K562 (cell line): ENCODE measurements at regions not wholly inside any gene's neighbourhood (a gene's known extent, or its start where the extent isn't known, plus 50 kb on each side); places are given as distances from the start of the nearest gene placed in this dataset.
"Not testable (repeated sequence)": the region's sequence is repeated elsewhere in the genome, so short reads cannot be mapped to it uniquely, and the experiment has no call there.

Experiments
- ATAC-seq: fragments of 200-7000 bp; cut with Tn5 transposase; 3 replicates; pipeline ENCODE4 v1.9.1; 2020; ENCODE audit warnings: moderate library complexity
- BruUV-seq: library from RNA; stranded (reverse); fragments of 400-500 nt; replicated peaks from 2 replicates; lab custom pipeline; 2021; lab: Mats Ljungman, UMichigan
- CTCF ChIA-PET: fragments of 300-600 bp; formaldehyde crosslinking; extraction: SDS; loops from one replicate; lab custom pipeline; 2021; ENCODE audit warnings: low intra/inter-chr PET ratio; lab: Yijun Ruan, JAX
- POLR2A ChIA-PET: fragments of 300-600, 350-650 bp; sonication (Branson Sonifier 250); formaldehyde crosslinking; extraction: SDS; loops from one replicate; lab custom pipeline; 2021; ENCODE audit warnings: antibody characterized with exemption, inconsistent platforms; lab: Yijun Ruan, JAX
- DNase-seq, 4 experiments: peaks; one replicate each; pipeline versions ENCODE4 v3.0.0 to v3.0.0-alpha.2; 2011 to 2018; ENCODE audit warnings: low spot score in 3 of 4, mixed read lengths in 3 of 4; ENCODE audit errors: extremely low read depth in 1 of 4
- FAIRE-seq: peaks from 2 replicates; lab custom pipeline; 2011; peaks lifted over from hg19 to GRCh38; lab: Jason Lieb, UNC
- H2AFZ ChIP-seq: 2 replicates; pipeline ENCODE4 v1.6.0; 2011; ENCODE audit warnings: low read depth, low read length, control low read depth, inconsistent platforms
- H3K27ac ChIP-seq: fragments of 200-600 bp; 3 replicates; pipeline ENCODE4 v1.8.0; 2011; ENCODE audit warnings: low read depth, mild to moderate bottlenecking, control low read depth, inconsistent platforms, low read length, moderate library complexity, mixed read lengths; ENCODE audit errors: extremely low read depth
- H3K27me3 ChIP-seq, 2 experiments: fragments of 300-600 bp in 1 of 2; 2 replicates in 1 of 2; 3 replicates in 1 of 2; pipeline versions ENCODE4 v1.6.0 to v1.8.0; 2011; ENCODE audit warnings: inconsistent platforms in 2 of 2, low read length in 2 of 2, mild to moderate bottlenecking in 1 of 2, mixed read lengths in 1 of 2, moderate library complexity in 1 of 2; ENCODE audit not compliant: control insufficient read depth in 2 of 2, insufficient read depth in 2 of 2
- H3K36me3 ChIP-seq: fragments of 300-600 bp; 3 replicates; pipeline ENCODE4 v1.8.0; 2011; ENCODE audit warnings: mild to moderate bottlenecking, low read length, inconsistent platforms; ENCODE audit not compliant: control insufficient read depth, insufficient read depth
- H3K4me1 ChIP-seq, 2 experiments: fragments of 200-600 bp in 1 of 2; replicated peaks in 1 of 2; 2 replicates in 1 of 2; 3 replicates in 1 of 2; pipeline versions ENCODE4 v1.5.1 to v1.8.0; 2011; ENCODE audit warnings: inconsistent platforms in 2 of 2, low read length in 2 of 2, mild to moderate bottlenecking in 1 of 2, mixed read lengths in 1 of 2, moderate library complexity in 1 of 2; ENCODE audit not compliant: control insufficient read depth in 2 of 2, insufficient read depth in 2 of 2
- H3K4me2 ChIP-seq: 2 replicates; pipeline ENCODE4 v1.6.1; 2011; ENCODE audit warnings: low read length, control low read depth, inconsistent platforms, mixed read lengths; ENCODE audit not compliant: insufficient read depth
- H3K4me3 ChIP-seq: fragments of 200-600 bp; sonication (generic), shearing (Covaris generic); 2 replicates; pipeline ENCODE4 v1.5.1; 2016; ENCODE audit warnings: control low read depth, inconsistent platforms
- H3K79me2 ChIP-seq: fragments of 200-600 bp; 3 replicates; pipeline ENCODE4 v1.8.0; 2011; ENCODE audit warnings: low read length, inconsistent platforms; ENCODE audit not compliant: control insufficient read depth, insufficient read depth
- H3K9ac ChIP-seq, 2 experiments: 2 replicates each; pipeline versions ENCODE4 v1.6.0 to v1.6.1; 2011; ENCODE audit warnings: low read depth in 2 of 2, low read length in 2 of 2, control low read depth in 1 of 2, inconsistent platforms in 1 of 2, mild to moderate bottlenecking in 1 of 2, mixed read lengths in 1 of 2; ENCODE audit not compliant: insufficient read depth in 1 of 2
- H3K9me1 ChIP-seq: one replicate; pipeline ENCODE4 v1.6.0; 2011; ENCODE audit warnings: inconsistent platforms, mild to moderate bottlenecking, low read length, moderate library complexity; ENCODE audit not compliant: control insufficient read depth, insufficient read depth
- H3K9me3 ChIP-seq: replicated peaks from 2 replicates; pipeline ENCODE4 v1.5.1; 2011; ENCODE audit warnings: low read depth, low read length, inconsistent platforms; ENCODE audit not compliant: control insufficient read depth, insufficient read depth
- H4K20me1 ChIP-seq: replicated peaks from 2 replicates; pipeline ENCODE4 v1.6.1; 2011; ENCODE audit warnings: low read length, inconsistent platforms, mixed read lengths; ENCODE audit not compliant: control insufficient read depth, insufficient read depth
- ASH1L ChIP-seq: fragments of 450-650 bp; IDR thresholded peaks from 2 replicates; pipeline ENCODE4 v1.6.1; 2018; ENCODE audit warnings: borderline replicate concordance, mild to moderate bottlenecking, low read depth; ENCODE audit not compliant: partially characterized antibody
- SRSF7 ChIP-seq: fragments of 200-400 bp; formaldehyde crosslinking; optimal IDR thresholded peaks from 2 replicates; pipeline ENCODE3; 2017; ENCODE audit warnings: mild to moderate bottlenecking, low read depth, low read length
- TBP ChIP-seq: optimal IDR thresholded peaks from 2 replicates; pipeline ENCODE3; 2011; ENCODE audit warnings: low read depth, low read length, improper control_type of control experiment
- WHSC1 ChIP-seq: IDR thresholded peaks from one replicate; pipeline ENCODE4 v1.6.1; 2012; ENCODE audit warnings: low read length, control low read depth, inconsistent platforms
- WGBS: fragments of 100-300 bp; shearing (Covaris generic); methylation state at CpG from one replicate; pipeline ENCODE4 v1.1.6; 2016; ENCODE audit warnings: low coverage, mixed read lengths; ENCODE audit not compliant: insufficient coverage; ENCODE audit errors: missing lambda C conversion rate; 5-methylcytosine and 5-hydroxymethylcytosine counted together
- in situ Hi-C: fragments of 300-500 bp; cut with MboI; formaldehyde crosslinking; loops from 4 replicates; pipeline ENCODE4 v1.15.0; 2018; ENCODE audit warnings: inconsistent platforms, mixed read lengths
- intact Hi-C: fragments of 100-400 bp; cut with micrococcal nuclease; formaldehyde crosslinking; loops from 2 replicates; pipeline ENCODE4 v1.14.2; 2022
- TF ChIP-seq, protein P1 (sequence below): sonication (generic); formaldehyde crosslinking; IDR thresholded peaks from 2 replicates; pipeline ENCODE4 v1.8.1; 2023; ENCODE audit warnings: mild to moderate bottlenecking, missing genetic modification reagents

DNA sequence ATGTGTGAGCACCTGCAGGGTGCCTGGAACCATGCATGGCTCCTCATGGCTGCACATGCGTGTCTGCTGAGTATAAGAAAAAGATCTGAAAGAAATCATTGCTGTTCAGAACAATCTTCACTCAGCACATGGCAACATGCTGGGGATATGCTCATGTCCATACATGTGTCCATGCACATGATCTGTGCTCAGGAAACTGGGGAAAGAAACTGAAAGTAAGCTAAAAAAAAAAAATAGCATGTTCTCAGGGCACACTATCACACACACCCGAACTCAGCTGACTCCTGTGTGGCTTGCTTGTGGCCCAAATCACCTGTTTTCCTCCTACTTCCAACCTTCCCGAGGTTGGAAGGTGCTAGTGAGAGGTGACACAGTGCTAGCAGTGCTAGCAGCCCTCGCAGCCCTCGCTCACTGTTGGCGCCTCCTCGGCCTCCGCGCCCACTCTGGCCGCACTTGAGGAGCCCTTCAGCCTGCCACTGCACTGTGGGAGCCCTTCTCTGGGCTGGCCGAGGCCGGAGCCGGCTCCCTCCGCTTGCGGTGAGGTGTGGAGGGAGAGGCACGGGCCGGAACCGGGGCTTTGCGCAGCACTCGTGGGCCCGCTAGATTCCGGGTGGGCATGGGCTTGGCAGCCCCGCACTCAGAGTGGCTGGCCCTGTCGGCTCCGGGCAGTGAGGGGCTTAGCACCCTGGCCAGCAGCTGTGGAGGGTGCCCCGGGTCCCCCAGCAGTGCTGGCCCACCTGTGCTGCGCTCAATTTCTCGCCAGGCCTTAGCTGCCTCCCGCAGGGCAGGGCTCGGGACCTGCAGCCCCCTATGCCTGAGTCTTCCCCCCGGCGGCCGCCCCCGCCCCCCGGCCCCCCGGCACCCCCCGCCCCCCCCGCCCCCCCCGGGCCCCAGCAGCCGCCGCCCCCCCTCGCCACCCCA is 76.0 kb downstream of the GADD45G start (continued):
- TF ChIP-seq, protein P1, sequence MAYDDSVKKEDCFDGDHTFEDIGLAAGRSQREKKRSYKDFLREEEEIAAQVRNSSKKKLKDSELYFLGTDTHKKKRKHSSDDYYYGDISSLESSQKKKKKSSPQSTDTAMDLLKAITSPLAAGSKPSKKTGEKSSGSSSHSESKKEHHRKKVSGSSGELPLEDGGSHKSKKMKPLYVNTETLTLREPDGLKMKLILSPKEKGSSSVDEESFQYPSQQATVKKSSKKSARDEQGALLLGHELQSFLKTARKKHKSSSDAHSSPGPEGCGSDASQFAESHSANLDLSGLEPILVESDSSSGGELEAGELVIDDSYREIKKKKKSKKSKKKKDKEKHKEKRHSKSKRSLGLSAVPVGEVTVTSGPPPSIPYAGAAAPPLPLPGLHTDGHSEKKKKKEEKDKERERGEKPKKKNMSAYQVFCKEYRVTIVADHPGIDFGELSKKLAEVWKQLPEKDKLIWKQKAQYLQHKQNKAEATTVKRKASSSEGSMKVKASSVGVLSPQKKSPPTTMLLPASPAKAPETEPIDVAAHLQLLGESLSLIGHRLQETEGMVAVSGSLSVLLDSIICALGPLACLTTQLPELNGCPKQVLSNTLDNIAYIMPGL (CRISPR knock-in tag) = no peak
- TF ChIP-seq TBP (no peak), SRSF7 (no peak), WHSC1 (no peak), ASH1L (no peak)

DNA sequence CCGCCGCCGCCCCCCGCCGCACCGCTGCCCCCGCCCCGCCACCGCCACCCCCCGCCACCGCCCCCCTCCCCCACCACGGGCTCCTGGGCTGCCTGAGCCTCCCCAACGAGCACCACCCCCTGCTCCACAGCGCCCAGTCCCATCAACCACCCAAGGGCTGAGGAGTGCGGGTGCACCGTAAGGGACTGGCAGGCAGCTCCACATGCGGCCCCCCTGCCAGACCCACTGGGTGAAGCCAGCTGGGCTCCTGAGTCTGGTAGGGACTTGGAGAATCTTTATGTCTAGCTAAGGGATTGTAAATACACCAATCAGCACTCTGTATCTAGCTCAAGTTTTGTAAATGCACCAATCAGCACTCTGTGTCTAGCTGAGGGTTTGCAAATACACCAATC is 76.7 kb downstream of the GADD45G start:
- in situ Hi-C loops, POLR2A ChIA-PET, H3K9me1 ChIP-seq, FAIRE-seq, BruUV-seq, H3K4me3 ChIP-seq, intact Hi-C loops, CTCF ChIA-PET, H3K9me3 ChIP-seq, H3K9ac ChIP-seq, H3K4me2 ChIP-seq, DNase-seq, H3K27ac ChIP-seq, H3K79me2 ChIP-seq, H3K36me3 ChIP-seq, H3K4me1 ChIP-seq, H2AFZ ChIP-seq, H4K20me1 ChIP-seq, ATAC-seq: not testable (repeated sequence)
- H3K27me3 ChIP-seq = peaks cover 0 to 22% of the 10 kb centered on the region in 2 experiments; a peak in 3 of 5 replicates
- 17% methylated on average over 1 of the region's 17 CpGs for WGBS
